DOHH2 (cell line): ENCODE measurements at regions not wholly inside any gene's neighbourhood (a gene's known extent, or its start where the extent isn't known, plus 50 kb on each side); places are given as distances from the start of the nearest gene placed in this dataset.

Source experiments
- H3F3A ChIP-seq: fragments of 200-600 bp; sonication (generic), shearing (Covaris generic); 2 replicates; pipeline ENCODE4 v1.6.0; 2016; ENCODE audit warnings: antibody characterized with exemption, mild to moderate bottlenecking; ENCODE audit not compliant: control insufficient read depth, insufficient read depth
- H3K27ac ChIP-seq: fragments of 200-600 bp; sonication (generic); 2 replicates; pipeline ENCODE4 v1.5.1; 2014; ENCODE audit warnings: low read depth, mild to moderate bottlenecking, low read length, moderate library complexity
- H3K27me3 ChIP-seq: fragments of 200-600 bp; sonication (generic); 2 replicates; pipeline ENCODE4 v1.6.1; 2014; ENCODE audit warnings: mild to moderate bottlenecking, low read length, mixed read lengths; ENCODE audit not compliant: control insufficient read depth
- H3K36me3 ChIP-seq: fragments of 200-600 bp; sonication (generic); 2 replicates; pipeline ENCODE4 v1.6.1; 2014; ENCODE audit warnings: mild to moderate bottlenecking, low read length, moderate library complexity, mixed read lengths; ENCODE audit not compliant: control insufficient read depth
- H3K4me1 ChIP-seq: fragments of 200-600 bp; sonication (generic); 2 replicates; pipeline ENCODE4 v1.6.1; 2014; ENCODE audit warnings: mild to moderate bottlenecking, low read length, mixed read lengths; ENCODE audit not compliant: control insufficient read depth
- H3K4me2 ChIP-seq: fragments of 200-600 bp; sonication (generic); 2 replicates; pipeline ENCODE4 v1.6.0; 2014; ENCODE audit warnings: mild to moderate bottlenecking, low read length, moderate library complexity
- H3K4me3 ChIP-seq: fragments of 200-600 bp; sonication (generic); 2 replicates; pipeline ENCODE4 v1.5.1; 2014; ENCODE audit warnings: mild to moderate bottlenecking, low read length, mixed read lengths
- H3K79me2 ChIP-seq: fragments of 200-600 bp; sonication (generic); 2 replicates; pipeline ENCODE4 v1.6.1; 2014; ENCODE audit warnings: mild to moderate bottlenecking, low read length, mixed read lengths; ENCODE audit not compliant: control insufficient read depth
- H3K9me2 ChIP-seq: fragments of 200-600 bp; sonication (generic); replicated peaks from 2 replicates; pipeline ENCODE4 v1.6.1; 2014; ENCODE audit warnings: mild to moderate bottlenecking, low read length, mixed read lengths; ENCODE audit not compliant: control insufficient read depth
- H3K9me3 ChIP-seq: fragments of 200-600 bp; sonication (generic); 2 replicates; pipeline ENCODE4 v1.6.1; 2014; ENCODE audit warnings: antibody characterized with exemption, low read length, mixed read lengths; ENCODE audit not compliant: control insufficient read depth, insufficient read depth
- H4K20me1 ChIP-seq: fragments of 200-600 bp; sonication (generic); 2 replicates; pipeline ENCODE4 v1.6.0; 2014; ENCODE audit warnings: low read depth, mild to moderate bottlenecking, antibody characterized with exemption, low read length, moderate library complexity; ENCODE audit not compliant: control insufficient read depth, insufficient read depth
- CTCF ChIP-seq: fragments of 200-600 bp; sonication (generic); IDR thresholded peaks from one replicate; pipeline ENCODE4 v1.5.1; 2014; ENCODE audit warnings: antibody characterized with exemption, mild to moderate bottlenecking, low read depth, low read length; ENCODE audit not compliant: poor library complexity, severe bottlenecking
- EZH2phosphoT487 ChIP-seq: fragments of 200-600 bp; sonication (generic); IDR thresholded peaks from 2 replicates; pipeline ENCODE4 v1.6.1; 2017; ENCODE audit warnings: borderline replicate concordance, mild to moderate bottlenecking, antibody characterized with exemption, low read length, moderate library complexity, mixed read lengths

- no peaks in the 10 kb centered on the region for H3F3A ChIP-seq
- H3K79me2 ChIP-seq, result no peaks in the 10 kb centered on the region
- H3K9me3 ChIP-seq, result no peaks in the 10 kb centered on the region
- H3K4me2 ChIP-seq, result no peak overlapping the region
- H3K27ac ChIP-seq, result no peak overlapping the region
- H3K4me1 ChIP-seq, result no peaks in the 10 kb centered on the region
- TF ChIP-seq CTCF (no peak), EZH2phosphoT487 (no peak)
- H3K36me3 ChIP-seq, result no peaks in the 10 kb centered on the region
- H4K20me1 ChIP-seq, result no peaks in the 10 kb centered on the region
- H3K4me3 ChIP-seq, result no peak overlapping the region
- no peaks in the 10 kb centered on the region for H3K27me3 ChIP-seq
- no peaks in the 10 kb centered on the region for H3K9me2 ChIP-seq
These were observed 92.4 kb downstream of the CD24 start for GRCh38 chr6:106882138-106882537.

- H4K20me1 ChIP-seq, result no peaks in the 10 kb centered on the region
- no peaks in the 10 kb centered on the region for H3K79me2 ChIP-seq
- H3K4me1 ChIP-seq, result no peaks in the 10 kb centered on the region
- H3K4me2 ChIP-seq, result no peak overlapping the region
- H3K36me3 ChIP-seq, result no peaks in the 10 kb centered on the region
- TF ChIP-seq CTCF, result no peak
- TF ChIP-seq EZH2phosphoT487, result no peak
- no peak overlapping the region for H3K4me3 ChIP-seq
- H3K9me3 ChIP-seq, result no peaks in the 10 kb centered on the region
- H3F3A ChIP-seq, result no peaks in the 10 kb centered on the region
- no peak overlapping the region for H3K27ac ChIP-seq
- H3K9me2 ChIP-seq, result no peaks in the 10 kb centered on the region
- H3K27me3 ChIP-seq, result no peaks in the 10 kb centered on the region
These were observed 93.6 kb downstream of the CD24 start for GRCh38 chr6:106880952-106881351.

GRCh38 chr6:106875782-106876321 lies 98.7 kb downstream of the CD24 start:
- peaks cover 6% of the 10 kb centered on the region; the same call in 1 of the 2 replicates for H3K9me3 ChIP-seq
- H3K4me2 ChIP-seq, result no peak overlapping the region
- no peak for TF ChIP-seq EZH2phosphoT487
- TF ChIP-seq CTCF, result no peak
- H3K27ac ChIP-seq, result no peak overlapping the region
- no peaks in the 10 kb centered on the region for H3K9me2 ChIP-seq
- H3F3A ChIP-seq, result no peaks in the 10 kb centered on the region
- H3K4me3 ChIP-seq, result no peak overlapping the region
- H3K27me3 ChIP-seq, result no peaks in the 10 kb centered on the region
- no peaks in the 10 kb centered on the region for H3K36me3 ChIP-seq
- H4K20me1 ChIP-seq, result no peaks in the 10 kb centered on the region
- H3K4me1 ChIP-seq, result no peaks in the 10 kb centered on the region
- H3K79me2 ChIP-seq, result no peaks in the 10 kb centered on the region

GRCh38 chr6:106874481-106874880 lies 100.0 kb downstream of the CD24 start:
- H3K9me2 ChIP-seq, result no peaks in the 10 kb centered on the region
- no peaks in the 10 kb centered on the region for H3K36me3 ChIP-seq
- no peak overlapping the region for H3K4me3 ChIP-seq
- H3K9me3 ChIP-seq, result peaks cover 6% of the 10 kb centered on the region; the same call in 1 of the 2 replicates
- no peaks in the 10 kb centered on the region for H4K20me1 ChIP-seq
- no peaks in the 10 kb centered on the region for H3F3A ChIP-seq
- no peak overlapping the region for H3K27ac ChIP-seq
- H3K4me2 ChIP-seq, result no peak overlapping the region
- no peaks in the 10 kb centered on the region for H3K4me1 ChIP-seq
- H3K27me3 ChIP-seq, result no peaks in the 10 kb centered on the region
- no peaks in the 10 kb centered on the region for H3K79me2 ChIP-seq
- no peak for TF ChIP-seq CTCF
